ENCODE measurements at regions not wholly inside any gene's neighbourhood (a gene's known extent, or its start where the extent isn't known, plus 50 kb on each side); places are given as distances from the start of the nearest gene placed in this dataset.

DNA sequence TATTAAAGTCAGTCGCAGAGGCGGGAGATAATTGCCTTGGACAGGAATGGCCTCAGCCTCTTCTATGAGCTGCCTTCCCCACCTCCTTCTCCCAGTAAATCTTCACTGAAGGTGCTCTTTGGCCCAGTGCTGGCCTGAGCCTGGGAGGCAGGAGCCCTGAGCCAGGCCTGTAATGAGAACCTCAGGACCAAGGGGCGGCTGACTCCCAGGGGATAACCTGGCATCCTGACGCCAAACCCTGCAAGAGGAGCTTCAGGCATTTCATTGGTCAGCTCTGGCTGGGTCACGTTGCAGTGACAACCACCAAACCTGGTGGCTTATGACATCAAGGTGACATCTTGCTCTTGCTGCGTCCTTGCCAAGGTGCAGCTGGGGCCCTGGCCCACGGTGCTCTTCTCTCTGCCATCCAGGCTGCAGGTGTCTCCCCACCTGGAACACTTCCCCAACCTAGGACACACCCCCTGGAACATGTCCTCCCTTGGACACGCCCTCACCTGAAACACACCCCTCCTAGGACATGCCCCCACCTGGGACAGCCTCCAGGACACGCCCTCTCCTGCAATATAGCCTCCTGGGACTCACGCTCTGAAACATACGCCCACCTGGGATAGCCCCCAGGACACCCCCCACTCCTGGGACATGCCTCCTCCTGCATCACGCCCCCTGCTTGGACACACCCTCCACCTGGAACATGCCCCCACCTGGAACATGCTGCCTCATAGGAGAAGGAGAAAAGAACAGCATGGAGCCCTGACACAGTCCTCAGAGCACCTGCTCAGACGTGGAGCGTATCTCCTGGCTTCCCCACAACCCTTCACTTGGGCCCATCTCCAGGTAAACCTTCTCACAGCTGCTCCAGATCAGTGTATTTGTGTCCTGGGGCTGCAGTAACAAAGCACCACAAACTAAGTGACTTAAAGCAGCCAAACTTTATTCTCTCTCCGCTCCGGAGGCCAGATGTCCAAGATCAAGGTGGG is 333.6 kb downstream of the NPHP4 start:
- H3K27me3 Mint-ChIP-seq (ENCODE audit: insufficient read depth, unreplicated experiment): no peaks in the 10 kb centered on the region
- H3K27me3 ChIP-seq (replicated peaks; ENCODE audit: control insufficient read depth, insufficient read depth, low read length): no peaks in the 10 kb centered on the region
- DNase-seq: peak in 1 of 2 experiments; percentile 47
- H3K4me1 Mint-ChIP-seq (ENCODE audit: low read depth, unreplicated experiment): no peaks in the 10 kb centered on the region
- no peaks in the 10 kb centered on the region for H3K9me3 Mint-ChIP-seq (ENCODE audit: unreplicated experiment)
- intact Hi-C loops (cut with micrococcal nuclease; ENCODE audit: unreplicated experiment): no loop called here
- no peak overlapping the region for H3K4me3 ChIP-seq (ENCODE audit: low read depth, low read length)
- H3K36me3 Mint-ChIP-seq (ENCODE audit: insufficient read depth, unreplicated experiment): no peaks in the 10 kb centered on the region
- H3K36me3 ChIP-seq (ENCODE audit: control insufficient read depth, insufficient read depth, low read length): no peaks in the 10 kb centered on the region
- no peaks in the 10 kb centered on the region for H3K4me1 ChIP-seq
- no peaks in the 10 kb centered on the region; the same call in 1 of the 2 replicates for H3K9me3 ChIP-seq
- peak overlapping the region; percentile 42 for H3K27ac Mint-ChIP-seq (ENCODE audit: unreplicated experiment)
- TF ChIP-seq, protein P1, sequence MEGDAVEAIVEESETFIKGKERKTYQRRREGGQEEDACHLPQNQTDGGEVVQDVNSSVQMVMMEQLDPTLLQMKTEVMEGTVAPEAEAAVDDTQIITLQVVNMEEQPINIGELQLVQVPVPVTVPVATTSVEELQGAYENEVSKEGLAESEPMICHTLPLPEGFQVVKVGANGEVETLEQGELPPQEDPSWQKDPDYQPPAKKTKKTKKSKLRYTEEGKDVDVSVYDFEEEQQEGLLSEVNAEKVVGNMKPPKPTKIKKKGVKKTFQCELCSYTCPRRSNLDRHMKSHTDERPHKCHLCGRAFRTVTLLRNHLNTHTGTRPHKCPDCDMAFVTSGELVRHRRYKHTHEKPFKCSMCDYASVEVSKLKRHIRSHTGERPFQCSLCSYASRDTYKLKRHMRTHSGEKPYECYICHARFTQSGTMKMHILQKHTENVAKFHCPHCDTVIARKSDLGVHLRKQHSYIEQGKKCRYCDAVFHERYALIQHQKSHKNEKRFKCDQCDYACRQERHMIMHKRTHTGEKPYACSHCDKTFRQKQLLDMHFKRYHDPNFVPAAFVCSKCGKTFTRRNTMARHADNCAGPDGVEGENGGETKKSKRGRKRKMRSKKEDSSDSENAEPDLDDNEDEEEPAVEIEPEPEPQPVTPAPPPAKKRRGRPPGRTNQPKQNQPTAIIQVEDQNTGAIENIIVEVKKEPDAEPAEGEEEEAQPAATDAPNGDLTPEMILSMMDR (IDR thresholded peaks at IDR 0.05; ENCODE audit: insufficient read depth in 1 of 2, low read depth in 1 of 2, low read length in 1 of 2, severe bottlenecking in 1 of 2, unreplicated experiment in 1 of 2): no peak
- ChIA-PET POLR2A (no interaction called here), CTCF (no interaction called here)
- H3K4me3 Mint-ChIP-seq (ENCODE audit: unreplicated experiment): no peak overlapping the region
- BruUV-seq (replicated peaks): no TSS peak

DNA sequence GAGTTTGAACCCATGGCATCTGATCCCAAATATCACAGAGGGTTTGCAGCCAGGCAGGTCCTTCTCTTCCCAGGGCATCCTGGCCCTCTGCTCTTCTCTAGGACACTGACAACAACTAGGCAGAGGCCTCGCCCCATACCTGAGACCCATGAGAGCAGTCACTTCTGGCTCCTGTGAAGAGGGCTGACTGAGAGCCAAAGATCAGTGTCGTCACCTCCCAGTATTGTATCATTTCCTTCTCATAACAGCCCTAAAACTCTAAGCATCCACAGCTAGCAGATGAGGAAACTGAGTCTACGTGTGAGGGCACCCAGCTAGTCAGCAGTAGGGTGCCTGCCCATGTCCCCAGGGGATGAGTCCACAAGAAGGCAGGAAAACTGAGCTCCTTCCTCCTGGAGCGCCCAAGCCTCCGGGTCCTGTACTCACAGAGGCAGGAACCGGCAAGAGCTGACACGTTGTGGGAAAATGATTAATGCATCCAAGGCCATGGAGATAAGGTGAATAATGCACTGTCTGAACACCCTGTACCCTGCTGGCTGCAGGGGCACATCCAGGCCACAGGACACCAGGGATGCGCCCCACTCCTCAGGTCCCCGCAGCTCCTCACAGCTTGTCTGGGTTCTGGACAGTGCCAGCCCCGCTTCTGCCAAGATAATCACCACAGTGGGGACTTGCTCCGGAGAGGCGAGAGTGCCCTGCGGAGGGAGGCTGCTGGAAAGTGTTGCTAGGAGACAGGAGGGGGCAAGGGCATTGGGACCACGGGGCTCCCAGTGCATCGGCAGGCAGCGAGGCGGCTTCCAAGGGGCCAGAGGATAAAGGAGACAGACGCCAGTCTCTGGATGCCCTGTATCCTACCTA is 340.0 kb downstream of the NPHP4 start:
- POLR2A ChIA-PET: no interaction called here

DNA sequence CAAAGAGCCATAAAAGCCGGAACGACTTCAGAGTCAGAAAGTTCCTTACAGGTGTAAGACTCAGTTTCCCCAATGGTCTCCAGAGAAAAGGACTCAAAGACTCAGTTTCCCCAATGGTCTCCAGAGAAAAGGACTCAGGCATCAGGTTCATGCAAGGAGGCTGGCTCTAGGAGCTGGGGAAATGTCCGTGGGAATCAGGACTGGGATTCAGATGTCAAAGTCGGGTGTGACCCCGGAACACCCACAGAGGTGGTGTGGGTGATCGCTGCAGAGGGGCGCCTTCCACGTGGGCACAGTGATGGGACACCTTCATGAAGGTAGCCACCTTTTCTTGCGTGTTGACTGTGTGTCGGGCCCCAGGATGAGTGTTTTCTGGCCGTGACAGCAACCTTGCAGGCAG is 340.8 kb downstream of the NPHP4 start:
- ChIA-PET POLR2A (no interaction called here), CTCF (no interaction called here)

More for the DNA sequence above, 340.0 kb downstream of the NPHP4 start:
- Histone ChIP-seq H3K36me3 (ENCODE audit: control insufficient read depth, insufficient read depth, low read length) (no peaks in the 10 kb centered on the region), H3K4me3 (ENCODE audit: low read depth, low read length) (no peak overlapping the region), H3K27me3 (replicated peaks; ENCODE audit: control insufficient read depth, insufficient read depth, low read length) (no peaks in the 10 kb centered on the region), H3K9me3 (no peaks in the 10 kb centered on the region; the same call in 1 of the 2 replicates), H3K4me1 (peaks cover 17% of the 10 kb centered on the region)
- H3K27ac Mint-ChIP-seq (ENCODE audit: unreplicated experiment): no peak overlapping the region
- TF ChIP-seq, protein P1 (IDR thresholded peaks at IDR 0.05; ENCODE audit: insufficient read depth in 1 of 2, low read depth in 1 of 2, low read length in 1 of 2, severe bottlenecking in 1 of 2, unreplicated experiment in 1 of 2): no peak
- no TSS peak for BruUV-seq (replicated peaks)
- CTCF ChIA-PET: interaction anchor here (0.6 kb wide), 1 partner anchor 141 kb away, joined by 3 read pairs; no protein-coding TSS in a partner anchor
- H3K4me3 Mint-ChIP-seq (ENCODE audit: unreplicated experiment): no peak overlapping the region
- intact Hi-C loops (cut with micrococcal nuclease; ENCODE audit: unreplicated experiment): no loop called here
- peaks cover 7% of the 10 kb centered on the region for H3K4me1 Mint-ChIP-seq (ENCODE audit: low read depth, unreplicated experiment)
- no peaks in the 10 kb centered on the region for H3K27me3 Mint-ChIP-seq (ENCODE audit: insufficient read depth, unreplicated experiment)
- no peaks in the 10 kb centered on the region for H3K36me3 Mint-ChIP-seq (ENCODE audit: insufficient read depth, unreplicated experiment)
- H3K9me3 Mint-ChIP-seq (ENCODE audit: unreplicated experiment): peaks cover 16% of the 10 kb centered on the region
- DNase-seq: no peak

More for the DNA sequence above, 340.8 kb downstream of the NPHP4 start:
- no TSS peak for BruUV-seq (replicated peaks)
- H3K27ac Mint-ChIP-seq (ENCODE audit: unreplicated experiment): no peak overlapping the region
- H3K27me3 Mint-ChIP-seq (ENCODE audit: insufficient read depth, unreplicated experiment): no peaks in the 10 kb centered on the region
- H3K4me1 ChIP-seq: peaks cover 24% of the 10 kb centered on the region
- no peaks in the 10 kb centered on the region; the same call in 1 of the 2 replicates for H3K9me3 ChIP-seq
- H3K27me3 ChIP-seq (replicated peaks; ENCODE audit: control insufficient read depth, insufficient read depth, low read length): no peaks in the 10 kb centered on the region
- H3K9me3 Mint-ChIP-seq (ENCODE audit: unreplicated experiment): peaks cover 16% of the 10 kb centered on the region
- no peaks in the 10 kb centered on the region for H3K36me3 Mint-ChIP-seq (ENCODE audit: insufficient read depth, unreplicated experiment)
- no peaks in the 10 kb centered on the region for H3K36me3 ChIP-seq (ENCODE audit: control insufficient read depth, insufficient read depth, low read length)
- H3K4me3 Mint-ChIP-seq (ENCODE audit: unreplicated experiment): no peak overlapping the region
- H3K4me1 Mint-ChIP-seq (ENCODE audit: low read depth, unreplicated experiment): peaks cover 13% of the 10 kb centered on the region
- DNase-seq: no peak
- intact Hi-C loops (cut with micrococcal nuclease; ENCODE audit: unreplicated experiment): no loop called here
- TF ChIP-seq, protein P1 (IDR thresholded peaks at IDR 0.05; ENCODE audit: insufficient read depth in 1 of 2, low read depth in 1 of 2, low read length in 1 of 2, severe bottlenecking in 1 of 2, unreplicated experiment in 1 of 2): no peak
- H3K4me3 ChIP-seq (ENCODE audit: low read depth, low read length): no peak overlapping the region

All from Caco-2 (cell line).